Lung (tissue), 11 donors: ENCODE measurements at regions not wholly inside any gene's neighbourhood (a gene's known extent, or its start where the extent isn't known, plus 50 kb on each side); places are given as distances from the start of the nearest gene placed in this dataset.

Experiments used
- ATAC-seq: fragments of 200-7000 bp; cut with Tn5 transposase; one replicate; pipeline ENCODE4 v1.9.1; 2020; ENCODE audit warnings: moderate number of reproducible peaks; ENCODE audit not compliant: insufficient read depth, low FRiP score
- DNase-seq, 3 donors: peaks; one replicate each; pipeline ENCODE4 v3.0.0-alpha.2; 2013 to 2017
- H3K27ac ChIP-seq, 2 donors: one replicate each; pipeline ENCODE4 v1.5.1; 2013; ENCODE audit warnings: mild to moderate bottlenecking in 2 of 2, moderate library complexity in 2 of 2, control low read depth in 1 of 2, inconsistent platforms in 1 of 2, low read depth in 1 of 2, low read length in 1 of 2
- H3K27me3 ChIP-seq, 3 donors: one replicate each; pipeline ENCODE4 v1.5.1; 2013; ENCODE audit warnings: low read length in 2 of 3; ENCODE audit not compliant: control insufficient read depth in 3 of 3, insufficient read depth in 3 of 3
- H3K36me3 ChIP-seq, 4 donors: one replicate each; pipeline ENCODE4 v1.5.1; 2013; ENCODE audit warnings: low read length in 4 of 4, mild to moderate bottlenecking in 1 of 4, moderate library complexity in 1 of 4; ENCODE audit not compliant: control insufficient read depth in 4 of 4, insufficient read depth in 4 of 4
- H3K4me1 ChIP-seq, 5 donors: one replicate each; pipeline ENCODE4 v1.5.1; 2013; ENCODE audit warnings: low read length in 5 of 5, mild to moderate bottlenecking in 2 of 5, moderate library complexity in 1 of 5; ENCODE audit not compliant: control insufficient read depth in 5 of 5, insufficient read depth in 5 of 5
- H3K4me3 ChIP-seq: one replicate; pipeline ENCODE4 v1.5.1; 2013; ENCODE audit warnings: mild to moderate bottlenecking, control low read depth, moderate library complexity
- H3K9ac ChIP-seq, 2 donors: one replicate each; pipeline ENCODE4 v1.5.1; 2013; ENCODE audit warnings: low read length in 2 of 2, control low read depth in 1 of 2; ENCODE audit not compliant: insufficient read depth in 1 of 2
- H3K9me3 ChIP-seq, 4 donors: one replicate each; pipeline ENCODE4 v1.5.1; 2013; ENCODE audit warnings: low read length in 3 of 4, mild to moderate bottlenecking in 1 of 4, moderate library complexity in 1 of 4; ENCODE audit not compliant: control insufficient read depth in 4 of 4, insufficient read depth in 3 of 4
- WGBS, 2 donors: extraction: QIAGEN DNeasy Blood & Tissue Kit; methylation state at CpG; one replicate each; pipeline ENCODE4 v1.1.7; 2013; 5-methylcytosine and 5-hydroxymethylcytosine counted together
- TF ChIP-seq, protein P1 (sequence below): IDR thresholded peaks from 2 replicates; pipeline ENCODE4 v1.5.1; 2012; ENCODE audit warnings: mild to moderate bottlenecking; ENCODE audit errors: control extremely low read depth, extremely low read depth
- donor health status: control.
- donor health status: control.
- donor health status: Bipolar disorder and iron deficiency.
- donor health status: healthy.
- donor health status: DM: yes; HTN: yes; CAD: no.

DNA sequence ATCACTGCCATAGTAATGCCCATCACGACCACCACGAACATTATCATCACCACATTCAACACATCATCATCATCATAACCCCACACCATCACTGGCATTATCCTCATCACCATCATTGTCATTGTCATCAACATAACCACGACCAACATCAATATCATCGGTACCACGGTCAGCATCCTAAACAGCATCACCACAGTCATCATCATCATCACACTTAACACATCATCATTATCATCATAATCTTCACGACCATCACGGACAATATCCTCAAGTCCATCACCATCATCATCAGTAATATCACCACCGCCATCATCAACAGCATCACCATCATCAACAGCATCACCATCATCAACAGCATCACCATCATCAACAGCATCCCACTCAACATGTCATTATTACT is 70.3 kb downstream of the MBD3L1 start:
- no peaks in the 10 kb centered on the region for H3K27me3 ChIP-seq
- peaks cover 0 to 11% (median 3%) of the 10 kb centered on the region in 4 donors for H3K9me3 ChIP-seq
- no peaks in the 10 kb centered on the region for H3K4me1 ChIP-seq
- H3K9ac ChIP-seq, result no peak overlapping the region
- WGBS, 2 donors, result 63 to 69% methylated on average over 8 of the region's 8 CpGs
- TF ChIP-seq, protein P1, sequence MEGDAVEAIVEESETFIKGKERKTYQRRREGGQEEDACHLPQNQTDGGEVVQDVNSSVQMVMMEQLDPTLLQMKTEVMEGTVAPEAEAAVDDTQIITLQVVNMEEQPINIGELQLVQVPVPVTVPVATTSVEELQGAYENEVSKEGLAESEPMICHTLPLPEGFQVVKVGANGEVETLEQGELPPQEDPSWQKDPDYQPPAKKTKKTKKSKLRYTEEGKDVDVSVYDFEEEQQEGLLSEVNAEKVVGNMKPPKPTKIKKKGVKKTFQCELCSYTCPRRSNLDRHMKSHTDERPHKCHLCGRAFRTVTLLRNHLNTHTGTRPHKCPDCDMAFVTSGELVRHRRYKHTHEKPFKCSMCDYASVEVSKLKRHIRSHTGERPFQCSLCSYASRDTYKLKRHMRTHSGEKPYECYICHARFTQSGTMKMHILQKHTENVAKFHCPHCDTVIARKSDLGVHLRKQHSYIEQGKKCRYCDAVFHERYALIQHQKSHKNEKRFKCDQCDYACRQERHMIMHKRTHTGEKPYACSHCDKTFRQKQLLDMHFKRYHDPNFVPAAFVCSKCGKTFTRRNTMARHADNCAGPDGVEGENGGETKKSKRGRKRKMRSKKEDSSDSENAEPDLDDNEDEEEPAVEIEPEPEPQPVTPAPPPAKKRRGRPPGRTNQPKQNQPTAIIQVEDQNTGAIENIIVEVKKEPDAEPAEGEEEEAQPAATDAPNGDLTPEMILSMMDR, result no peak
- H3K27ac ChIP-seq, result no peak overlapping the region
- H3K36me3 ChIP-seq, result no peaks in the 10 kb centered on the region
- no peak for DNase-seq
- no peak for ATAC-seq
- no peak overlapping the region for H3K4me3 ChIP-seq

DNA sequence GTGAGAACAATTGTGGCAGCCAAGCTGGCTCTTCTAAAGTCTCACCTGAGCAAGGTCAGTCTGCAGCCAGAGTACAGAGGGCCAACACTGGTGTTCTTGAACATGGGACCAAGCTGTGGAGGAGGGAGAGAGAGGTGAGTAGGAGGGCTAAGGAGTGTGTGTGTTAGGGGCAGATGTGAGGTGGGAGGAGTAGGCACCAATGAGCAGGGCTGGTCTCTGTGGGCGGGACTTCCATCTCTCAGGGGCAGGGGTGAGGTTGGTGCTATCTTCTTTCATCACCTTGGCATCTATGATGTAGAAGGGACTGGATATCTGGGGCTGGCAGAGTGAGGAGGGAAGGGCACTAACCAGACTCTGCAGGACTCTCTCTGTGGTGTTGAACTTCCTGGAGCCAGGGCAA is 72.4 kb downstream of the MBD3L1 start:
- ATAC-seq, result no peak

DNA sequence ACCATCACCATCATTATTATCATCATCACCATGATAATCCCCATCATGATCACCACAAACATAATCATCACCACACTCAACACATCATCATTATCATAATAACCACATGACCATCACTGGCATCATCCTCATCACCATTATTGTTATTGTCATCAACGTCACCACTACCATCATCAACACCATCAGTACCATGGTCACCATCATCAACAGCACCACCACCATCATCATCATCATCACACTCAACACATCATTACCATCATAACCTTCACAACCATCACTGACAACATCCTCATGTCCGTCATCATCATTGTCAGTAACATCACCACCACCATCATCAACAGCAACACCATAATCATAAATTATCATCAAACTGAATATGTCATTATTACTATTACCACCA is 73.2 kb downstream of the MBD3L1 start:
- Histone ChIP-seq H3K36me3 (no peaks in the 10 kb centered on the region), H3K9ac (no peak overlapping the region), H3K4me3 (no peak overlapping the region), H3K27me3 (no peaks in the 10 kb centered on the region), H3K9me3 (peaks cover 0 to 11% (median 2%) of the 10 kb centered on the region in 4 donors), H3K4me1 (no peaks in the 10 kb centered on the region), H3K27ac (no peak overlapping the region)
- DNase-seq (no peak), ATAC-seq (no peak)
- WGBS, 2 donors, result 76 to 89% methylated on average over 2 of the region's 2 CpGs
- TF ChIP-seq, protein P1, result no peak

More for the DNA sequence above, 72.4 kb downstream of the MBD3L1 start:
- Histone ChIP-seq H3K4me1 (no peaks in the 10 kb centered on the region), H3K27ac (no peak overlapping the region), H3K27me3 (no peaks in the 10 kb centered on the region), H3K9me3 (peaks cover 0 to 8% (median 3%) of the 10 kb centered on the region in 4 donors), H3K4me3 (no peak overlapping the region), H3K36me3 (no peaks in the 10 kb centered on the region), H3K9ac (no peak overlapping the region)
- 34 to 50% methylated on average over 1 of the region's 1 CpG for WGBS, 2 donors
- DNase-seq, result no peak
- TF ChIP-seq, protein P1, result no peak

- H3K27ac ChIP-seq, result no peak overlapping the region
- TF ChIP-seq, protein P1, result no peak
- H3K9ac ChIP-seq, result no peak overlapping the region
- no peaks in the 10 kb centered on the region for H3K27me3 ChIP-seq
- ATAC-seq, result no peak
- H3K9me3 ChIP-seq, result peaks cover 0 to 7% (median 1%) of the 10 kb centered on the region in 4 donors
- H3K36me3 ChIP-seq, result no peaks in the 10 kb centered on the region
- no peaks in the 10 kb centered on the region for H3K4me1 ChIP-seq
- DNase-seq, result no peak
- H3K4me3 ChIP-seq, result no peak overlapping the region
Measured at GRCh38 chr19:8908066-8908465, 75.9 kb downstream of the MBD3L1 start.
